AG10803 (cell line): ENCODE measurements at regions not wholly inside any gene's neighbourhood (a gene's known extent, or its start where the extent isn't known, plus 50 kb on each side); places are given as distances from the start of the nearest gene placed in this dataset.
"Not testable (repeated sequence)": the region's sequence is repeated elsewhere in the genome, so short reads cannot be mapped to it uniquely, and the experiment has no call there.

Source experiments
- DNase-seq: peaks from one replicate; pipeline ENCODE4 v3.0.0; 2010; ENCODE audit warnings: low read depth
- H3K4me3 ChIP-seq: 2 replicates; pipeline ENCODE4 v1.5.1; 2011; ENCODE audit warnings: mild to moderate bottlenecking, low read length, control low read depth
- CTCF ChIP-seq: conservative IDR thresholded peaks from 2 replicates; pipeline ENCODE4 v1.5.1; 2011; ENCODE audit warnings: mild to moderate bottlenecking, low read length, control low read depth, inconsistent platforms

GRCh38 chr5:33136785-33137184, 304.0 kb upstream of the TARS1 start:
- DNase-seq = no peak
- no peak overlapping the region for H3K4me3 ChIP-seq
- no peak for TF ChIP-seq CTCF

GRCh38 chr5:33138145-33138544, 302.6 kb upstream of the TARS1 start:
- H3K4me3 ChIP-seq, DNase-seq: not testable (repeated sequence)

GRCh38 chr5:33143405-33144123, 297.2 kb upstream of the TARS1 start:
- no peak for TF ChIP-seq CTCF
- H3K4me3 ChIP-seq = no peak overlapping the region
- DNase-seq = no peak

GRCh38 chr5:33146881-33147280, 293.9 kb upstream of the TARS1 start:
- peak; percentile 33 for DNase-seq
- no peak for TF ChIP-seq CTCF
- H3K4me3 ChIP-seq = no peak overlapping the region

- no peak overlapping the region for H3K4me3 ChIP-seq
- no peak for TF ChIP-seq CTCF
- DNase-seq = peak; percentile 94
Observed at GRCh38 chr5:33148076-33148513, 292.7 kb upstream of the TARS1 start.

GRCh38 chr5:33153372-33153771, 287.4 kb upstream of the TARS1 start:
- no peak for TF ChIP-seq CTCF
- DNase-seq = no peak

GRCh38 chr5:33153831-33154230, 286.9 kb upstream of the TARS1 start:
- H3K4me3 ChIP-seq = no peak overlapping the region
- no peak for DNase-seq
- TF ChIP-seq CTCF = no peak

More at GRCh38 chr5:33153372-33153771, 287.4 kb upstream of the TARS1 start:
- H3K4me3 ChIP-seq = no peak overlapping the region
